GM12865 (cell line): ENCODE measurements at regions not wholly inside any gene's neighbourhood (a gene's known extent, or its start where the extent isn't known, plus 50 kb on each side); places are given as distances from the start of the nearest gene placed in this dataset.

Experiments used
- DNase-seq: peaks from one replicate; pipeline ENCODE4 v3.0.0; 2010; ENCODE audit warnings: low read depth
- H3K4me3 ChIP-seq: 2 replicates; pipeline ENCODE4 v1.5.1; 2011; ENCODE audit warnings: mild to moderate bottlenecking, low read depth, low read length, control low read depth
- CTCF ChIP-seq: IDR thresholded peaks from 2 replicates; pipeline ENCODE4 v1.5.1; 2011; ENCODE audit warnings: low read length, control low read depth, low read depth, inconsistent platforms; ENCODE audit not compliant: insufficient read depth; ENCODE audit errors: missing control alignments

- H3K4me3 ChIP-seq: no peak overlapping the region
- no peak for DNase-seq
- no peak for TF ChIP-seq CTCF
Observed at GRCh38 chr13:71055047-71055446, 812.0 kb downstream of the DACH1 start.

- H3K4me3 ChIP-seq: no peak overlapping the region
- no peak for TF ChIP-seq CTCF
- DNase-seq: peak; percentile 48
Observed at GRCh38 chr13:71054358-71054757, 812.6 kb downstream of the DACH1 start.

GRCh38 chr13:71051573-71051972 is 815.4 kb downstream of the DACH1 start:
- TF ChIP-seq CTCF: no peak
- DNase-seq: no peak
- H3K4me3 ChIP-seq: no peak overlapping the region

GRCh38 chr13:71046360-71047079 is 820.5 kb downstream of the DACH1 start:
- H3K4me3 ChIP-seq: no peak overlapping the region
- no peak for DNase-seq
- TF ChIP-seq CTCF: no peak

GRCh38 chr13:71045101-71045500 is 821.9 kb downstream of the DACH1 start:
- DNase-seq: no peak
- TF ChIP-seq CTCF: no peak

GRCh38 chr13:71039440-71039839 is 827.6 kb downstream of the DACH1 start:
- TF ChIP-seq CTCF: no peak
- H3K4me3 ChIP-seq: no peak overlapping the region
- no peak for DNase-seq

More at GRCh38 chr13:71045101-71045500, 821.9 kb downstream of the DACH1 start:
- H3K4me3 ChIP-seq: no peak overlapping the region

GRCh38 chr13:71034018-71034417 is 833.0 kb downstream of the DACH1 start:
- H3K4me3 ChIP-seq: no peak overlapping the region
- TF ChIP-seq CTCF: no peak
- DNase-seq: no peak
